HG03457 (cell line): ENCODE measurements at regions not wholly inside any gene's neighbourhood (a gene's known extent, or its start where the extent isn't known, plus 50 kb on each side); places are given as distances from the start of the nearest gene placed in this dataset.

Experiments
- ATAC-seq: cut with Tn5 transposase; IDR thresholded peaks from one replicate; pipeline ENCODE4 v1.9.1; 2021; ENCODE audit warnings: moderate number of reproducible peaks; ENCODE audit not compliant: unreplicated experiment

- no peak for ATAC-seq
Measured at GRCh38 chr6:43877036-43877435, 107.0 kb downstream of the VEGFA start.

- ATAC-seq = no peak
Measured at GRCh38 chr6:43876602-43877001, 106.6 kb downstream of the VEGFA start.

- ATAC-seq = no peak
Measured at GRCh38 chr6:43875849-43876572, 106.0 kb downstream of the VEGFA start.

GRCh38 chr6:43874814-43875590 is 105.0 kb downstream of the VEGFA start:
- ATAC-seq = no peak

GRCh38 chr6:43873806-43874714 is 104.0 kb downstream of the VEGFA start:
- no peak for ATAC-seq

- ATAC-seq = no peak
Measured at GRCh38 chr6:43871933-43872332, 101.9 kb downstream of the VEGFA start.

GRCh38 chr6:43871284-43871683 is 101.3 kb downstream of the VEGFA start:
- no peak for ATAC-seq

GRCh38 chr6:43870660-43871061 is 100.7 kb downstream of the VEGFA start:
- no peak for ATAC-seq

GRCh38 chr6:43869792-43870659 is 100.0 kb downstream of the VEGFA start:
- no peak for ATAC-seq

GRCh38 chr6:43869079-43869710 is 99.2 kb downstream of the VEGFA start:
- no peak for ATAC-seq

GRCh38 chr6:43868467-43868866 is 98.5 kb downstream of the VEGFA start:
- ATAC-seq = no peak

- ATAC-seq = no peak
Measured at GRCh38 chr6:43867996-43868395, 98.0 kb downstream of the VEGFA start.

GRCh38 chr6:43867246-43867645 is 97.2 kb downstream of the VEGFA start:
- no peak for ATAC-seq

- no peak for ATAC-seq
Measured at GRCh38 chr6:43865932-43866645, 96.1 kb downstream of the VEGFA start.

GRCh38 chr6:43865086-43865485 is 95.1 kb downstream of the VEGFA start:
- no peak for ATAC-seq

GRCh38 chr6:43862925-43863324 is 92.9 kb downstream of the VEGFA start:
- no peak for ATAC-seq

- ATAC-seq = no peak
Measured at GRCh38 chr6:43861212-43861894, 91.3 kb downstream of the VEGFA start.

GRCh38 chr6:43860285-43860684 is 90.3 kb downstream of the VEGFA start:
- ATAC-seq = no peak

- no peak for ATAC-seq
Measured at GRCh38 chr6:43859213-43859612, 89.2 kb downstream of the VEGFA start.
